LNCaP clone FGC (cell line): ENCODE measurements at regions not wholly inside any gene's neighbourhood (a gene's known extent, or its start where the extent isn't known, plus 50 kb on each side); places are given as distances from the start of the nearest gene placed in this dataset.

Experiments used
- DNase-seq: peaks from one replicate; pipeline ENCODE4 v3.0.0-alpha.2; 2011; ENCODE audit warnings: low read depth
- H3K4me3 ChIP-seq: 2 replicates; pipeline ENCODE4 v1.5.1; 2011; ENCODE audit warnings: mild to moderate bottlenecking, low read depth, low read length, control low read depth
- TF ChIP-seq, protein P1 (sequence below): IDR thresholded peaks from 2 replicates; pipeline ENCODE4 v1.5.1; 2012; ENCODE audit warnings: mild to moderate bottlenecking; ENCODE audit not compliant: control insufficient read depth, insufficient read depth; ENCODE audit errors: extremely low read depth

DNA sequence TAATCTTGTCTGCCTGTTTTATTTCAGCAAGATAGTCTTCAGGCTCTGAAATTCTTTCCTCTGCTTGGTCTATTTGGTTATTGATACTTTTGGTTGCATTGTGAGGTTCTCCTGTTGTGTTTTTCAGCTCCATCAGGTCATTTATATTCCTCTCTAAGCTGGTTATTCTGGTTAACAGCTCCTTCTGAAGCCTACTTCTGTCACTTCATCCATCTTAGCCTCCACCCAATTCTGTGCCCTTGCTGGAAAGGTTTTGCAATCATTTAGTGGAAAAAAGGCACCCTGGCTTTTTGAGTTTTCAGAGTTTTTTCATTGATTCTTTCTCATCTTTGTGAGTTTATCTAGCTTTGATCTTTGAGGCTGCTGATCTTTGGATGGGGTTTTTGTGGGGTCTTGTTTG lies 647.7 kb downstream of the SPRY1 start:
- DNase-seq, result no peak
- H3K4me3 ChIP-seq, result no peak overlapping the region
- TF ChIP-seq, protein P1, sequence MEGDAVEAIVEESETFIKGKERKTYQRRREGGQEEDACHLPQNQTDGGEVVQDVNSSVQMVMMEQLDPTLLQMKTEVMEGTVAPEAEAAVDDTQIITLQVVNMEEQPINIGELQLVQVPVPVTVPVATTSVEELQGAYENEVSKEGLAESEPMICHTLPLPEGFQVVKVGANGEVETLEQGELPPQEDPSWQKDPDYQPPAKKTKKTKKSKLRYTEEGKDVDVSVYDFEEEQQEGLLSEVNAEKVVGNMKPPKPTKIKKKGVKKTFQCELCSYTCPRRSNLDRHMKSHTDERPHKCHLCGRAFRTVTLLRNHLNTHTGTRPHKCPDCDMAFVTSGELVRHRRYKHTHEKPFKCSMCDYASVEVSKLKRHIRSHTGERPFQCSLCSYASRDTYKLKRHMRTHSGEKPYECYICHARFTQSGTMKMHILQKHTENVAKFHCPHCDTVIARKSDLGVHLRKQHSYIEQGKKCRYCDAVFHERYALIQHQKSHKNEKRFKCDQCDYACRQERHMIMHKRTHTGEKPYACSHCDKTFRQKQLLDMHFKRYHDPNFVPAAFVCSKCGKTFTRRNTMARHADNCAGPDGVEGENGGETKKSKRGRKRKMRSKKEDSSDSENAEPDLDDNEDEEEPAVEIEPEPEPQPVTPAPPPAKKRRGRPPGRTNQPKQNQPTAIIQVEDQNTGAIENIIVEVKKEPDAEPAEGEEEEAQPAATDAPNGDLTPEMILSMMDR, result no peak

DNA sequence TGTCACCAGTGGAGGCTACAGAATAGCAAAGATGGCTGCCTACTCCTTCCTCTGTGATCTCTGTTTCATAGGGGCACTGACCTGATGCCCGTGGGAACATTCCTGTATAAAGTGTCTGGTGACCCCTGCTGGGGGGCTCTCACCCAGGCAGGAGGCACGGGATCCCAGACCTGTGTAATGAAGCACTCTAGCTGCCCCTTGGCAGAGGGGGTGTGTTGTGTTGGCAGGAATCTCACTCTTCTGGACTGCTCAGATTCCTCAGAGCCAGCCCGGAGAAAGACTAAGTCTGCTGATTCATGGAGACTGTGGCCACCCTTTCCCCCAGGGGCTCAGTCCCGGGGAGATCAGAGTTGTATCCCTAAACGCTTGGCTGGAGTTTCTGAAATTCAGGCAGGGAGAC lies 648.3 kb downstream of the SPRY1 start:
- DNase-seq, result no peak
- no peak overlapping the region for H3K4me3 ChIP-seq
- TF ChIP-seq, protein P1, result no peak

DNA sequence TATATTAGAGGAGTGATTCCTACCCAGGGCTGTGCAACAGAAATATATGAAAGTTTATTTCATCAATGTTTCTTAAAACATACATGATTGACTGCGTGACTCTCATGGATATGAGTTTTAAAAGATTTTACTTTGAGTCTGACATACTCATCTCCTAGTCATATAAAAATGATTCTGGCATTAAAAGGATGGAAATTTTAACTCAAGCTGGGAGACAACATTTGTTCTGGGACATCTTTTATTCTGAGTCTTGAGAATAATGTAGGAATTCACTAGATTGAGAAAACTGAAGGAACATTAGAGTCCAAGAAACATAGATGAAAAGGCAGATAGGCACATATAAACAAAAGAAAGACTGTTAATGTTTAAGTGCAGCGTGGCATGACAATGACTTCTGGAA lies 649.6 kb downstream of the SPRY1 start:
- no peak overlapping the region for H3K4me3 ChIP-seq
- TF ChIP-seq, protein P1, result no peak
- DNase-seq, result no peak

DNA sequence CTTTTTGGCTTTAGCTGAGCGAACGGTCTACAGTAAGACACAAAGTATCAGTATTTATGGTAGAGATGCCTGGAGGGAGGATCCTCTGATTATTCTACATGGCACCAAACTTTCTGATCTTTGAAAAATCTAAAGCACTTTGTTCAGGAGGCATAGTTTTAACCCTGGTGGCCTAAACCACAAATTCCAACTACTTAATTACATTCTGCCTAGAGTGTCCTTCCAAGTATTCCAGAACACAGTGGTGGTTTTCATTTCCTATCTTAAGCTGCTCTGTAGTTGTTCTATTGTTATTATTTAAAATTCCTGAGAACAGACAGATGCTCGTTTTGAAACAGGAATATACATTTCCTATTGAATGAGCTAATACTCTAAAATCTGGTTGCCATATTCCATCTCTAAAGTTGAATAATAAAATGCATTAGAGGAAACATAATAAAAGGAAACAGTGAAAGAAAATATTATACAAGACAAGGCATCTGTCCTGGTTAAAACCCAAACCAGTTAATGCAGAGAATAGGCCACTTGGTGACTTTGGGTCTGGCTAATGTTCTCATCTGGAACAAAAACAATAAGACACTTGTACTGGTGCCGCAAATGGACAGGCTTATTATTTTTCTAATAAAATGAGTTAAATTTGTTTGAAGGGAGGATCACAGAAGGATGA lies 657.4 kb downstream of the SPRY1 start:
- no peak for DNase-seq
- H3K4me3 ChIP-seq, result no peak overlapping the region
- TF ChIP-seq, protein P1, result no peak

DNA sequence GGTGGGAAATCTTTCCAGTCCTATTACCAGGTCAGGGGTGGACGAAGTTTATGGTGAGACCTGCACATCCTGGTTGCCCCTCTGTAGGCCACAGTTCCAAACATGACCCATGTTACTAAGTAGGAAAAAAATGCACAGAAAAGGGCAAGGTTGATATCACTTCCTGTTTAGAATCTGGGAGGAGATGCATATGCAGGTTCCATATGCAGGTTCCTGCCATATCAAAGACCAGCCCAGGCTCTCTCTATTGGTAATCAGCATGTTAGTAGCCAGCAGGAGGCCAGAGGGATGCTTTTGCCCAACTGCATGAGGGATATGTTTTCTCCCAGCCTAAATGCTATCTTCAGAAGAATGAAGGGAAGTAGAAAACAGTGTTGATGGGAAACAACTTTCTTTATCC lies 657.2 kb downstream of the ANKRD50 start:
- H3K4me3 ChIP-seq, result no peak overlapping the region
- TF ChIP-seq, protein P1, result no peak

DNA sequence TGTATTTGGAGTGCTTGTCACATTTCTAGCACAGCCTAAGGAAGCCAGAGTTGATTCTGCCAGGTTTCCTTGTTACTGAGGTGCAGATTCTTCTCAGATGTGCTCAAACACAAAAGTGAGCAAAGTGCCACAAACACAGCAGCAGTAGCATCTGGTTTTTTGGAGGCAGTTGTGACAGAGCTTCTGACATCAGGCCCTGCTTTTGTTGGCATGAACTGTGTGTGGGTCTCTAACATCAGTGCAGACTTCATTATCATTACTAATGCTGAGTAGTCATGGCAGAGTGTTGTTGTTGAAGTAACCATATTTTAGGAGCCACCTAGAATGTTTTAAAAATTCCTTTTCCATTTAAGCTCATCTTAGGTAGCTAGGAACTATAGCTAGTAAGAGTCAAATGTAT lies 656.6 kb downstream of the ANKRD50 start:
- DNase-seq, result no peak
- H3K4me3 ChIP-seq, result no peak overlapping the region
- TF ChIP-seq, protein P1, result no peak

More for the DNA sequence above, 657.2 kb downstream of the ANKRD50 start:
- no peak for DNase-seq

DNA sequence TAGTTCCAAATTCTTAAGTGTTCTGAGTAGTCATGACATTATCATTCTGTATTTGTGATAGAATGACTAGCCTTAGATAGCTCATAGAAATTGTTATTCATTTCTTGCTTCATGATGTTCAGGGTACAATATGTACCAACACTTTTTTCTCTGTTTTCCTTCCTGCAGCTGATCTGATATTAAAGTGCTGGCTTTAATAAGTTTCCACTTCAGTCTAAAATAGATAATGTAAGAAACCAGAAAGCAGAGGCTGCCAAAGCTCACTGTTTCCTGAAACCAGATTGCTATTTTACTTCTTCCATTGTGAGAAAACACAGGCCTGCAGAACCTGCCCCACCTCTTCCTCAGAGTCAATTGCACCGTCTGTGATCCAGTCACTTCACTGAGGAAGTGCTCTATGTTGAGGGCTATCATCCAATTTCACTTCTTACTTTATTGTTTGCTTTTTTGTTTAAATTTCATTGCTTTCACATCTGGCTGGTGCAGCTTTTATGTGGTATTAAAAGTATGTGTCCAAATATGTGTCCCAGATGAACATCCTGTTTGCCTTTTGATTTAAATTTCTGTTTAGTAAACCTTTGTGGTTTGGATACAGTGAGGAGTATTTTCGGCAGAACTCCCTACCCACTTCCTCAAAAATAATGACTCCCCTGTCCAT lies 652.1 kb downstream of the ANKRD50 start:
- no peak overlapping the region for H3K4me3 ChIP-seq
- peak; percentile 84 for DNase-seq
- TF ChIP-seq, protein P1, result no peak
